Epidermal melanocyte (primary cell): ENCODE measurements at regions not wholly inside any gene's neighbourhood (a gene's known extent, or its start where the extent isn't known, plus 50 kb on each side); places are given as distances from the start of the nearest gene placed in this dataset.

Source experiments
- DNase-seq: peaks from one replicate; pipeline ENCODE4 v3.0.0; 2011; ENCODE audit warnings: low spot score; ENCODE audit not compliant: insufficient read length

DNA sequence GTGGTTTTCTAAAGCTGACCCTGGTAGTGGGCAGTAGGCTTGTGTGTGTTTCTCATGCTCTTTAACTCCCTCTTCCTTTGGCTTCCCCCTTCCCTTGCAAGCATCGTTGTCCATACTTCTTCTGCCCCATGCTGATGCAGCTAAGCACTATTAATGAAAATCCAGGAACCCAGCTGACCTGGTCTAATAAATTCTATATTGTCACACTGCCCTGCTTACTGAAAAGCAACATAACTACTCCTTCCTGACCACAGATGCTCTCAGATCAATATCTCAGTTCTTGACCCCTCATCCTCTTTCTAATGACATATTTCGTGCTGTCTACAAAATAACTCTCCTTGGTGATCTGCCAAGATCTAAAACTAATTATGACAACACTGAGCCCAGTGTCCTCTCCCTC, 405.5 kb downstream of the EFNA5 start:
- no peak for DNase-seq

DNA sequence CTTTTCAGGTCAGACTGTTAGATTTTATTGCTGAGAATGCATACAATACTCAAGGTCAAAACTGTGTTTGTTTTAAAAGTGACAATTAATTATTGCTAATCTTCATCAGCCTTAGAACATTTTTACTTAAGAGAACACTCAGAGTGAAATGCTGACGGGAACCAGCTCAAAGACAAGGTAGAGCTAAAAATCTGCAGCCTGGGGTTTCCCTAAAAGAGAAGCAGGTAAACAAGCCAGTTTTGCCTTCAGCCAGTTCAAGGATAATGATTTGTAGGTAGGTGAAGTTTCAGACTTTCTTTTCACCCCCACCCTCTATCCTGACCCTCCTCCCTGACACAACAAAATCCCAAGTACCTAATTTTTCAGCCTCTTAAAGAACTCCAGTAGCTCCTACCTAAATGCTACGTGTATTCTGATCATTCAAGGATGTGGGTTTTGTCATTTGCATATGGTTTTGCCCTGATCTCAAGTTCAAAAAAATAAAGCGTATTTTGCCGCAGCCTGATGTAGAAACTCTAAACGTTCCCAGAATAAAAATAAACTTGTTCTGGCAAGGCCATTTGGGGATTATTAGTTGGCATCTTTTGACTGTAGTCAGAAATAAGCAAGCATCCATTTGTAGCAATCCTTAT, 407.2 kb downstream of the EFNA5 start:
- no peak for DNase-seq

GRCh38 chr5:107257885-107258520, 412.7 kb downstream of the EFNA5 start:
- DNase-seq = no peak

- no peak for DNase-seq
These were observed 415.9 kb downstream of the EFNA5 start for GRCh38 chr5:107254902-107255234.

DNA sequence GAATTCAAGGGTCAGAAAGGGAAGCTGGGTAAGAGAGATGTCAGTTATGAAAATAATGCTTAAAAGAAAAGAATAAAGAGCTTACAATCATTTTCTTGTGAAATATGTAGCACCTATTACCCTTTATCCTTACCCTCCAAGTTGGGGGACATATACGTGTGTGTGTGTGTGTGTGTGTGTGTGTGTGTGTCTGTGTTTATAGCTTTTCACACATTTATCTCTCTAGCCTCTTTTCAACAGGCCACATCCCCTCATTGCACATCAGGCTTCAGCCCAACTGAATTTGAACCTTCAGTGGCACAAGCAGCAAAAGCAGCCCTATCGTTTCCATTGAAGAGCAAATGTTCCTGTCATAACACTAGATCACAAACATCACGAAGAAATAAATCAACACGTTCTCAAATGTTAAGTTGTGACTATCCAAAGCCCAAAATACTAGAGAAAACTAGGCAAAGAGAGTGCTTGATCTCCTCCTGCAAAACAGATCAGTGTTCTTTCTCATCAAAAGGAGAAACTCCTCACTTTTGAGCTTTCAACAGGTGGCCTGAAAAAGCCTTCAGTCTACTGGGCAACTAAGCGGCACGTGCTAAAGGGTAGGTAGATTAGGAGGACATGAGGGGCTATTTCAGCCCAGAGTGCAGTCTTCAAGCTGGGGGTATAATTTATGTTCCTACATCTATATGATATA, 416.4 kb downstream of the EFNA5 start:
- DNase-seq = no peak

- DNase-seq = no peak
These were observed 417.5 kb downstream of the EFNA5 start for GRCh38 chr5:107253246-107253645.

- no peak for DNase-seq
These were observed 419.6 kb downstream of the EFNA5 start for GRCh38 chr5:107251151-107251550.

DNA sequence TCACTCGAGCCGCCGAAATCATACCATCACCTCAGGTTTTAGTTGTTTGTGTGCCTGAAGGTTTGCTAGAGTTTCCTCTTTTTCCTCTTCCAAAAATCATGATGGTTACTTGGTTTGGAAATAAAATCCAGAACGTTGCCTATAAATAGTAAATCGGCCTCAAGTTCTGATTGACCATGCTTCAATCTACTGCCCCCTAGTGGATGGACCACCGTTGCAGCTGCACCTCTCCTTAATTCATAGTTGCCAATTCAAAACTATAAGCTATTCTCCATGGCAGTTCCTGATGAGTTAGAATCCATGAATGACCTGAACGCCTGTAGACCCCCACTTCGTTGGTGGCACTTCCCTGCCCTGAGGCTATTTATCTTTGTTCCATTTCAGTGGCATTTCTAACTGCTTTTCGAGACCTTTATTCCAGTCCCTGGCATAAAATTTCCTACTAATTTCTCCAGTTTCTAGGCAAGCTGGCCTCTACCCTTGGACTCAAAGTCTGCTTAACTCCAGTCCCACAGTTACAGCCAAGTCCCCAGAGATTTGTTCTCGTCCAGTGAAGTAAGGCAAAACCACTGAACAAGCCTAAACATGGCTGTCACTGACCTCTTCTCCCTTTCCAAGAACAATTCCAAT, 422.6 kb downstream of the EFNA5 start:
- DNase-seq = no peak

GRCh38 chr5:107247427-107247826, 423.3 kb downstream of the EFNA5 start:
- DNase-seq = no peak

GRCh38 chr5:107243220-107243579, 427.5 kb downstream of the EFNA5 start:
- no peak for DNase-seq

GRCh38 chr5:107242411-107243219, 428.1 kb downstream of the EFNA5 start:
- no peak for DNase-seq

DNA sequence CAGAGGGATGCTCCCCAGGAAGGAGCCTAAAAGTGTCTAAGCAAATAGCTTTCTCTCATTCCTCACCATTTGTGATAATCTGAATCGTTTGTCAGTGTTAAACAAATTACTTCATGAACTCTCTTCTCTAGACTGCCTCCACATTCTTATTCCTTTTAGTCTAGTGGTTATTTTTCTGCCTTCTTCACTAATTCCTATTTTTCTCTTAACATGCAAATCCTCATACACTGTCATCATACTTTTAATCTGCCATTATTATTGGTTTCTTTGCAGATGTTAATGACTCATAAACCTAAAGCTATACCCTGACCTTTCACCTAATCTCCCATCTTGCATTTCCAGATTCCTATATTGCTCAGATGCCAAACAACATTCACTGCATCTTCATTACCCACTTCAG, 428.9 kb downstream of the EFNA5 start:
- no peak for DNase-seq

GRCh38 chr5:107235167-107235566, 435.6 kb downstream of the EFNA5 start:
- DNase-seq = no peak

DNA sequence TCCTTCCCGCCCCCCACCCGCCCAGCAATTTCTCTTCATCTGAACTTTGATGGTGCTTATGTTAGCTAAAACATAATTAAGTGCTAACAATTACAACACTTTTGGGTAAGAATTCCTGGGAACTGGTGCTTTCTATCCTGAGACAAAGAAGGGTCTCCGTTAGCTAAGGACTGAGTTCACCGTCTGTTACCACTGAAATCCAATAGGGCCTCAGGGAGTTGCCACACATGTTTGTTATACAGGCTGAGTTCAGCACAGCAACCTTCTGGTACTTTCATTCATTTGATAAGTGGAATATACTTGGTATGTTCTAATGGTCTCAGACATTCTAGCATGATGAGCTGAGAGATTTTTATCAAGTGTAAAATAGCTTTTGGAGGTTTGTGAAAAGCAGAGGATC, 437.9 kb downstream of the EFNA5 start:
- DNase-seq = no peak

DNA sequence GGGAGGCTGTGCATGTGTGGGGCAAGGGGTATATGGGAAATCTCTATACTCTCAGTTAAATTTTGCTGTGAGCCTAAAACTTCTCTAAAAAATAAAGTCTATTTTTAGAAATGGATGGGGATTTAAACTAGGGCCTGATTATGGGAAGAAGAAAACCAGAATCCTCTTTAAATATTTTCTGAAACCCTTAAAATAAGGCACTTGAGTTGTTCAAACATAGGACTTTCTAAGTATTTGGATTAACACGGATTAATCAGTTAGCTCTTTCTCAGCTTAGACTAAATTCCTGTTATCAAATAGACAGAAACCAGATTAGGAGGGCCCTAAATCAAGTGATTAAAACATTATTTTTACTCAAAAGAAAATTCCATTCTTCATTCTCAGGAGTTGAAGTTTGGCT, 438.4 kb downstream of the EFNA5 start:
- DNase-seq = no peak

- DNase-seq = no peak
These were observed 439.5 kb downstream of the EFNA5 start for GRCh38 chr5:107231191-107231590.

GRCh38 chr5:107230367-107230766, 440.4 kb downstream of the EFNA5 start:
- DNase-seq = no peak

DNA sequence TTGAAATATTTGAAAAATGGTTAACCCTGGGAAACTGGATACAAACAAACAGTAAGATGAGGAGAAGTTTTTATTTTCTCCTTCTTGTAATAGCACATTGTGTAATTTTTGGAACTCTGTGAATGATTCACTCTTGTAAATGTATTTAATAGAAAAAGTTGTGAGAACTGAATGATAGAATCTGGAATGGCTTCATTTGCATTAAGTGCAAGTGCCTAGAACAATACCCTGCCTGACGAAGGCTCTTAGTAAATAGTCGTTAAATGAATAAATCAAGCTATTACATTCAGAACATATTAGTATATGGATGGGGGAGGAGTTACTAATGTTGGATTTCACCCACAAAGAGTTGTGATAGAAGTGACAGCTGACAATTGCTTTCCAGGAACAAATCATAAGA, 442.5 kb downstream of the EFNA5 start:
- DNase-seq = no peak

DNA sequence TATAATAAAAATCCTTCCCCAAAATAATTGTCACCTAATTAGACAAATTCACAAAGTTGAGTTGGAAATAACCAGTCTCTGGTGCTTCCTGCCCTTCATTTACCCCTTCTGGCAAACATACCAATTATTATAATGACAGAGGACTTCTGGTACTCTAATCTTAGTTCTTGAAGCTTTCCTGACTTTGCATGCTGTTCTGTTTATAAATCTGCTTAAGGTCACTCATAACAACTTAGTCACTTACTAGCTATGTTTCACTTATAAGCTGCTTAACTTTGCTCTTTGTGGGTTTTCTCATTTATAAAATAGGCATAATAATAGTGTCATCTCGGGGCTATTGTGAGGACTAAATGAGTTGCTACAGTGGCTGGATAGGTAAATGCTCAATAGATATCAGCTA, 446.5 kb downstream of the EFNA5 start:
- DNase-seq = no peak

DNA sequence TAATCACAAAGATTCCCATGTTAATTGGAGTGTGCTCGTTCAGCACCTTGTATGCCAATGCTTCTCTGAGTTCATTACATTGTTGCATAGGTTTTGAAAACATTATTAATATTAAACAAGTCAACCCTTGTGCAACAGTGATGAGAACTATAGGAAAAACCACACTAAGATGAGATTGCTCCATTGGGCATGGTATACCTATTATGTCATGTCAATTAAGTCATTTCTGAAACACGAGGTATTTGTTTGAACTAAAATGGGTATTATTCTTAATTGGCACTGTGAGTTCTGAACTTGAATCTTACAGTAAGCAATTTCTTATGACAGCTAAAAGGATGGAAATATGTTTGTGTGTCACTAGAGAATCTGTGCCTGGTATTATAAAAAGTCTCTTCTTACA, 447.7 kb downstream of the EFNA5 start:
- DNase-seq = no peak

DNA sequence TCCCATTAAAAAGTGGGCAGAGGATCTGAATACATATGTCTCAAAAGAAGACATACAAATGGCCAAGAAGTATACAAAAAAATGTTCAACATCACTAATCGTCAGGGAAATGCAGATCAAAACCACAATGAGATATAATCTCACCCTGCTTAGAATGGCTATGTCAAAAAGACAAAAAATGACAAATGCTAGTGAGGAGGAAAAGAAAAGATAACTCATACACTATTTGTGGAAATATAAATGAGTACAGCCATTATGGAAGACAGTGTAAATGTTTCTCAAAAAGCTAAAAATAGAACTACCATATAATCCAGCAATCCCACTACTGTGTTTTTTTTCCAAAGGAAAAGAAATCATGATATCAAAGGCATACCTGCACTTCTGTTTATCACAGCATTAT, 450.7 kb downstream of the EFNA5 start:
- DNase-seq = no peak
